RWPE2 (cell line): ENCODE measurements at regions not wholly inside any gene's neighbourhood (a gene's known extent, or its start where the extent isn't known, plus 50 kb on each side); places are given as distances from the start of the nearest gene placed in this dataset.
"Not testable (repeated sequence)": the region's sequence is repeated elsewhere in the genome, so short reads cannot be mapped to it uniquely, and the experiment has no call there.

ENCODE experiments used
- ATAC-seq: fragments of 200-7000 bp; cut with Tn5 transposase; 3 replicates; pipeline ENCODE4 v1.9.1; 2021; ENCODE audit warnings: low read depth
- DNase-seq: peaks from one replicate; pipeline ENCODE4 v3.0.0-alpha.2; 2020; ENCODE audit warnings: low spot score
- H3K27ac ChIP-seq: fragments of 450-650 bp; 2 replicates; pipeline ENCODE4 v1.5.1; 2017; ENCODE audit warnings: mild to moderate bottlenecking; ENCODE audit not compliant: poor library complexity, severe bottlenecking
- H3K27me3 ChIP-seq: fragments of 250-450 bp; sonication (Bioruptor Pico); 2 replicates; pipeline ENCODE4 v1.5.1; 2021; ENCODE audit warnings: mild to moderate bottlenecking, moderate library complexity; ENCODE audit not compliant: insufficient read depth, poor library complexity, severe bottlenecking
- H3K36me3 ChIP-seq: fragments of 250-450 bp; sonication (Bioruptor Pico); 2 replicates; pipeline ENCODE4 v1.5.1; 2020; ENCODE audit warnings: low read depth, mild to moderate bottlenecking, moderate library complexity
- H3K4me1 ChIP-seq: fragments of 250-450 bp; sonication (Bioruptor Pico); 2 replicates; pipeline ENCODE4 v1.5.1; 2021; ENCODE audit warnings: mild to moderate bottlenecking, moderate library complexity; ENCODE audit not compliant: insufficient read depth, poor library complexity, severe bottlenecking
- H3K4me3 ChIP-seq: fragments of 250-450 bp; sonication (Bioruptor Pico); 2 replicates; pipeline ENCODE4 v1.5.1; 2021; ENCODE audit warnings: mild to moderate bottlenecking, moderate library complexity; ENCODE audit not compliant: severe bottlenecking
- H3K9me3 ChIP-seq: fragments of 250-450 bp; sonication (Bioruptor Pico); 2 replicates; pipeline ENCODE4 v1.5.1; 2021; ENCODE audit warnings: mild to moderate bottlenecking, moderate library complexity; ENCODE audit not compliant: severe bottlenecking
- TF ChIP-seq, protein P1 (sequence below): fragments of 450-650 bp; IDR thresholded peaks from one replicate; pipeline ENCODE4 v1.5.1; 2017; ENCODE audit warnings: mild to moderate bottlenecking, moderate library complexity; ENCODE audit not compliant: poor library complexity, severe bottlenecking

DNA sequence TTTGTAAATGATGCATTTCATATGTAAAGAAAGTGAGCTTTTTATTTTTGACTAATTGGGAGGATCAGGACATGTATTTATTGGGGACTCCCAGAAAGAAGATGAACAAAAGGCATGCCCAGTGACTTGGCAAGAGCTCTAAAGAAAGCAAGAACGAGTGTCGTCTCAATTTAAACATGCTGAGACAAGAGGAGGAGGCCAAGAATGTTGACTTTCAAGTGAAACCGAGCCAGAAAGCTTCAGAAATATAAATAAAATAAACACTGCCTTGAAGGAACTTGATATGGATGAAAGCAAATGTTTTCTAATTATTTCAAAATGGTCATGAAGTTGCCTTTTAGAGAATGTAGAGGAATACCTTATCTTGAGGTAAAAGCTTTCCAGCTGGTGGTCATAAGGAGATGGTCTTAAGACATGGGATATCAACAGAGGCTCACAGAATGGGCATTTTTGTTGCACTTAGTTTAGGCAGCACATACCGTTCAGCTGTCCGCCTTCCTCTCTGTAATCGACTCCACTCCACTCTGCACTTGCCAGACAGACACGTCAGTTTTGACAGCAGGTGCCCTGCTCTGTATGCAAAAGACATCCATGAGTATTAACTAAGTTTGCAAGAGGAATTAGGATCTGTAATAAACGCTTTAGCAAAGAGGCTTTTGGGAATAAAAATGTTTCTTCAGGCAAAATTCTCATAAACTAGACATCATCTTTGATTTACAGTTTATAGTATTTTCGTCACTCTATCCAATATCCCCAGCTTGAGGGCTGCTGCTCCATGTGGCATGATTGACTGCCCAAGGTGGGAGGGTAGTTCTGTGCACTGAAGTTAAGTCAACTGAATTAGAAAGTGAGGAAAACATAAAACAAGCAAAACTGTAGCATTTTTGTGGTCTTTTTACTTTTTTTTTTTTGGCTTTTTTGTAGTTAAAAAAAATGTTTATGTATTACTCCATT is 613.1 kb downstream of the PKHD1 start:
- Histone ChIP-seq H3K27me3 (no peaks in the 10 kb centered on the region), H3K4me1 (peaks cover 23% of the 10 kb centered on the region), H3K27ac (peak overlapping the region; percentile 55), H3K36me3 (no peaks in the 10 kb centered on the region), H3K4me3 (no peak overlapping the region), H3K9me3 (no peaks in the 10 kb centered on the region)
- no peak for DNase-seq
- no peak for ATAC-seq
- TF ChIP-seq, protein P1, sequence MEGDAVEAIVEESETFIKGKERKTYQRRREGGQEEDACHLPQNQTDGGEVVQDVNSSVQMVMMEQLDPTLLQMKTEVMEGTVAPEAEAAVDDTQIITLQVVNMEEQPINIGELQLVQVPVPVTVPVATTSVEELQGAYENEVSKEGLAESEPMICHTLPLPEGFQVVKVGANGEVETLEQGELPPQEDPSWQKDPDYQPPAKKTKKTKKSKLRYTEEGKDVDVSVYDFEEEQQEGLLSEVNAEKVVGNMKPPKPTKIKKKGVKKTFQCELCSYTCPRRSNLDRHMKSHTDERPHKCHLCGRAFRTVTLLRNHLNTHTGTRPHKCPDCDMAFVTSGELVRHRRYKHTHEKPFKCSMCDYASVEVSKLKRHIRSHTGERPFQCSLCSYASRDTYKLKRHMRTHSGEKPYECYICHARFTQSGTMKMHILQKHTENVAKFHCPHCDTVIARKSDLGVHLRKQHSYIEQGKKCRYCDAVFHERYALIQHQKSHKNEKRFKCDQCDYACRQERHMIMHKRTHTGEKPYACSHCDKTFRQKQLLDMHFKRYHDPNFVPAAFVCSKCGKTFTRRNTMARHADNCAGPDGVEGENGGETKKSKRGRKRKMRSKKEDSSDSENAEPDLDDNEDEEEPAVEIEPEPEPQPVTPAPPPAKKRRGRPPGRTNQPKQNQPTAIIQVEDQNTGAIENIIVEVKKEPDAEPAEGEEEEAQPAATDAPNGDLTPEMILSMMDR, result no peak

DNA sequence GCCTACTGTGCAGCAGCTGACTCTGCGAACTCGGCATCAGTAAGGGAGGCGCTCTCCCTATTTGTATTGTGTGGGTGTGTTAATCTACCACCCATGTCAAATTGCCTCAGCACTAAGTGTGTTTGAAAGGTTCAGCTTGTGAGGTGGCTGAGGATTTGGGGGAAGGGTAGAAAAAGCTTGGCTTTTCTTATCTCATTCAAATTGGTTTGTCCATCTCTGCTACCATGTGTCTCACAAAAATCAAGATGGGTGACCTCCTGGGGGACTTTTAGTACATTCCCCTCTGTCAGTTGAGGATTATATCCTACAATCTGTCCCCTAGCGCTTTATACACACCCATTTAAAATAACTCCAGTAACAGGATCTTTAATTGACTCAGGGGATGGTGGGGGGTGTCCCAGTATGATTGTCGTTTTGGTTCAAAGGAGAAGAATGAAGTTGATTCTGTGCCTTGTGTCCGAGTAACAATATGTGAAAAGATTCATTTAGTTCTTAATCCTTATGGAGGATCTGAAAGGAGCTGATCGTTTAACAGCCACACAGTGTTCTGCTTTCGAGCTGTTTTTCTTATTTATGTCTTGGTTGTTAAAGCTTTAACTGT is 609.6 kb downstream of the PKHD1 start:
- H3K9me3 ChIP-seq, result no peaks in the 10 kb centered on the region
- H3K4me1 ChIP-seq, result peaks cover 15% of the 10 kb centered on the region
- no peaks in the 10 kb centered on the region for H3K36me3 ChIP-seq
- DNase-seq (no peak), ATAC-seq (no peak)
- TF ChIP-seq, protein P1, result no peak
- no peak overlapping the region for H3K4me3 ChIP-seq
- no peak overlapping the region for H3K27ac ChIP-seq
- H3K27me3 ChIP-seq, result no peaks in the 10 kb centered on the region

GRCh38 chr6:51479296-51479695 is 608.1 kb downstream of the PKHD1 start:
- Histone ChIP-seq H3K9me3 (no peaks in the 10 kb centered on the region), H3K36me3 (no peaks in the 10 kb centered on the region), H3K27me3 (no peaks in the 10 kb centered on the region), H3K4me3 (no peak overlapping the region), H3K27ac (no peak overlapping the region), H3K4me1 (peaks cover 2% of the 10 kb centered on the region)
- DNase-seq (no peak), ATAC-seq (no peak)
- TF ChIP-seq, protein P1, result no peak

GRCh38 chr6:51480040-51480439 is 607.4 kb downstream of the PKHD1 start:
- no peak overlapping the region for H3K4me3 ChIP-seq
- H3K4me1 ChIP-seq, result no peaks in the 10 kb centered on the region
- H3K36me3 ChIP-seq, result no peaks in the 10 kb centered on the region
- no peak for DNase-seq
- no peaks in the 10 kb centered on the region for H3K9me3 ChIP-seq
- no peak for ATAC-seq
- no peaks in the 10 kb centered on the region for H3K27me3 ChIP-seq
- TF ChIP-seq, protein P1, result no peak
- H3K27ac ChIP-seq, result no peak overlapping the region

DNA sequence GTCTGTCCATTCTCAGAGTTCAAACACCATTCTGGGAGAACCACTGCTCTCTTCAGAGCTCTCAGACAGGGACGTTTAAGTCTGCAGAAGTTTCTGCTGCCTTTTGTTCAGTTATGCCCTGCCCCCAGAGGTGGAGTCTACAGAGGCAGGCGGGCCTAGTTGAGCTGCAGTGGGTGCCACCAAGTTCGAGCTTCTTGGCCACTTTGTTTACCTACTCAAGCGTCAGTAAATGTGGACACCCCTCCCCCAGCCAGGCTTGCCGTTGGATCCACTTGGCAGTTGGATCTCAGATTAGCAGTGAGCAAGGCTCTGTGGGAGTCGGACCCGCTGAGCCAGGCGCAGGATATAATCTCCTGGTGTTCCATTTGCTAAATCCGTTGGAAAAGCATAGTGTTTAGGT is 601.5 kb downstream of the PKHD1 start:
- not testable (repeated sequence) for H3K36me3 ChIP-seq, H3K9me3 ChIP-seq, ATAC-seq, H3K27me3 ChIP-seq, H3K4me1 ChIP-seq, H3K4me3 ChIP-seq, H3K27ac ChIP-seq
- DNase-seq, result peak; percentile 28
